B cell (primary cell): ENCODE measurements at regions not wholly inside any gene's neighbourhood (a gene's known extent, or its start where the extent isn't known, plus 50 kb on each side); places are given as distances from the start of the nearest gene placed in this dataset.

Source experiments
- ATAC-seq: fragments of 200-7000 bp; cut with Tn5 transposase; one replicate; pipeline ENCODE4 v1.10.0; 2021; ENCODE audit warnings: low read depth, mild to moderate bottlenecking, moderate number of reproducible peaks, moderate library complexity
- CTCF ChIA-PET: fragments of 350-600 bp; sonication (Branson Sonifier 250); formaldehyde crosslinking; loops from one replicate; lab custom pipeline; 2021; ENCODE audit warnings: antibody characterized with exemption, inconsistent platforms; lab: Charles Lee
- POLR2A ChIA-PET: fragments of 350-600 bp; sonication (Branson Sonifier 250); formaldehyde crosslinking; loops from one replicate; lab custom pipeline; 2021; ENCODE audit warnings: antibody characterized with exemption; lab: Charles Lee
- DNase-seq: peaks from one replicate; pipeline ENCODE4 v3.0.0; 2013
- H2AFZ ChIP-seq: 2 replicates; pipeline ENCODE4 v1.6.1; 2012; ENCODE audit warnings: mild to moderate bottlenecking, low read depth, low read length; ENCODE audit not compliant: insufficient read depth, poor library complexity, severe bottlenecking
- H3K27ac ChIP-seq, 2 donors: 1 replicate in 1 of 2; 2 replicates in 1 of 2; pipeline ENCODE4 v1.5.1; 2012 to 2013; ENCODE audit warnings: low read length in 2 of 2, mild to moderate bottlenecking in 2 of 2, moderate library complexity in 1 of 2
- H3K27me3 ChIP-seq, 4 experiments: fragments of 200-600 bp in 1 of 4; sonication (generic) in 1 of 4; replicated peaks in 1 of 4; 1 replicate in 2 of 4; 2 replicates in 2 of 4; pipeline versions ENCODE4 v1.6.1 to v1.7.0; 2013 to 2016; ENCODE audit warnings: low read length in 3 of 4, mild to moderate bottlenecking in 2 of 4, mixed read lengths in 1 of 4, moderate library complexity in 1 of 4; ENCODE audit not compliant: insufficient read depth in 4 of 4, control insufficient read depth in 3 of 4; ENCODE audit errors: control extremely low read depth in 1 of 4
- H3K36me3 ChIP-seq, 2 experiments: replicated peaks in 1 of 2; 1 replicate in 1 of 2; 2 replicates in 1 of 2; pipeline versions ENCODE4 v1.6.1 to v1.7.1; 2013; ENCODE audit warnings: low read length in 1 of 2; ENCODE audit not compliant: insufficient read depth in 2 of 2, control insufficient read depth in 1 of 2; ENCODE audit errors: control extremely low read depth in 1 of 2, extremely low read depth in 1 of 2
- H3K4me1 ChIP-seq, 2 donors: fragments of 200-600 bp in 1 of 2; sonication (generic) in 1 of 2; 1 replicate in 1 of 2; 2 replicates in 1 of 2; pipeline versions ENCODE4 v1.5.1 to v1.6.1; 2013 to 2017; ENCODE audit warnings: low read length in 2 of 2; ENCODE audit not compliant: control insufficient read depth in 2 of 2, insufficient read depth in 2 of 2
- H3K4me2 ChIP-seq: replicated peaks from 2 replicates; pipeline ENCODE3; 2012; ENCODE audit warnings: mild to moderate bottlenecking, low read depth, low read length; ENCODE audit not compliant: poor library complexity, severe bottlenecking
- H3K4me3 ChIP-seq, 5 experiments: fragments of 200-600 bp in 1 of 5; sonication (generic) in 1 of 5; 1 replicate in 3 of 5; 2 replicates in 2 of 5; pipeline versions ENCODE4 v1.5.1 to v1.7.0; 2011 to 2016; ENCODE audit warnings: low read length in 4 of 5, mild to moderate bottlenecking in 4 of 5, low read depth in 2 of 5, control low read depth in 1 of 5, moderate library complexity in 1 of 5; ENCODE audit not compliant: insufficient read depth in 1 of 5; ENCODE audit errors: control extremely low read depth in 1 of 5, extremely low read depth in 1 of 5
- H3K79me2 ChIP-seq: fragments of 200-600 bp; sonication (generic); one replicate; pipeline ENCODE4 v1.6.0; 2016; ENCODE audit warnings: low read length; ENCODE audit not compliant: control insufficient read depth, insufficient read depth
- H3K9ac ChIP-seq: fragments of 200-600 bp; sonication (generic); 2 replicates; pipeline ENCODE4 v1.6.1; 2017; ENCODE audit warnings: mild to moderate bottlenecking, low read length, moderate library complexity
- H3K9me3 ChIP-seq, 3 donors: one replicate each; pipeline versions ENCODE4 v1.6.1 to v1.7.1; 2013; ENCODE audit warnings: low read length in 2 of 3; ENCODE audit not compliant: control insufficient read depth in 2 of 3, insufficient read depth in 1 of 3; ENCODE audit errors: control extremely low read depth in 1 of 3
- H4K20me1 ChIP-seq: 2 replicates; pipeline ENCODE4 v1.6.0; 2012; ENCODE audit warnings: mild to moderate bottlenecking, low read length; ENCODE audit not compliant: insufficient read depth, control insufficient read depth, poor library complexity, severe bottlenecking
- H3K27ac Mint-ChIP-seq: one replicate; pipeline ENCODE4 v1.8.0; 2021; ENCODE audit warnings: mixed read lengths
- H3K27me3 Mint-ChIP-seq: one replicate; pipeline ENCODE4 v1.8.0; 2021; ENCODE audit warnings: mixed read lengths
- H3K4me1 Mint-ChIP-seq: one replicate; pipeline ENCODE4 v1.8.0; 2021; ENCODE audit warnings: mixed read lengths
- H3K4me3 Mint-ChIP-seq: one replicate; pipeline ENCODE4 v1.8.0; 2021; ENCODE audit warnings: mixed read lengths
- H3K9me3 Mint-ChIP-seq: one replicate; pipeline ENCODE4 v1.8.0; 2022; ENCODE audit warnings: mixed read lengths; ENCODE audit not compliant: insufficient read depth
- EZH2 ChIP-seq: IDR thresholded peaks from 2 replicates; pipeline ENCODE4 v1.6.1; 2012; ENCODE audit warnings: borderline replicate concordance, low read depth, mild to moderate bottlenecking, moderate library complexity, low read length; ENCODE audit not compliant: insufficient read depth, poor library complexity, severe bottlenecking
- WGBS: methylation state at CpG from one replicate; pipeline ENCODE4 v1.1.5; 2013; ENCODE audit warnings: missing lambda C conversion rate; ENCODE audit not compliant: insufficient coverage; 5-methylcytosine and 5-hydroxymethylcytosine counted together
- intact Hi-C: fragments of 100-400 bp; cut with micrococcal nuclease; formaldehyde crosslinking; loops from one replicate; pipeline ENCODE4 v1.10.0; 2022
- TF ChIP-seq, protein P1 (sequence below): fragments of 200-600 bp; IDR thresholded peaks from one replicate; pipeline ENCODE4 v1.8.0; 2022; ENCODE audit warnings: antibody characterized with exemption, mild to moderate bottlenecking

GRCh38 chr12:67483871-67484554, 164.5 kb upstream of the DYRK2 start:
- TF ChIP-seq, protein P1, sequence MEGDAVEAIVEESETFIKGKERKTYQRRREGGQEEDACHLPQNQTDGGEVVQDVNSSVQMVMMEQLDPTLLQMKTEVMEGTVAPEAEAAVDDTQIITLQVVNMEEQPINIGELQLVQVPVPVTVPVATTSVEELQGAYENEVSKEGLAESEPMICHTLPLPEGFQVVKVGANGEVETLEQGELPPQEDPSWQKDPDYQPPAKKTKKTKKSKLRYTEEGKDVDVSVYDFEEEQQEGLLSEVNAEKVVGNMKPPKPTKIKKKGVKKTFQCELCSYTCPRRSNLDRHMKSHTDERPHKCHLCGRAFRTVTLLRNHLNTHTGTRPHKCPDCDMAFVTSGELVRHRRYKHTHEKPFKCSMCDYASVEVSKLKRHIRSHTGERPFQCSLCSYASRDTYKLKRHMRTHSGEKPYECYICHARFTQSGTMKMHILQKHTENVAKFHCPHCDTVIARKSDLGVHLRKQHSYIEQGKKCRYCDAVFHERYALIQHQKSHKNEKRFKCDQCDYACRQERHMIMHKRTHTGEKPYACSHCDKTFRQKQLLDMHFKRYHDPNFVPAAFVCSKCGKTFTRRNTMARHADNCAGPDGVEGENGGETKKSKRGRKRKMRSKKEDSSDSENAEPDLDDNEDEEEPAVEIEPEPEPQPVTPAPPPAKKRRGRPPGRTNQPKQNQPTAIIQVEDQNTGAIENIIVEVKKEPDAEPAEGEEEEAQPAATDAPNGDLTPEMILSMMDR: no peak
- TF ChIP-seq EZH2: no peak
- Histone ChIP-seq H3K36me3 (no peaks in the 10 kb centered on the region), H2AFZ (no peak overlapping the region), H3K4me2 (peak overlapping the region; percentile 15), H3K79me2 (no peaks in the 10 kb centered on the region), H3K27ac (no peak overlapping the region), H3K4me1 (peaks cover 10 to 16% of the 10 kb centered on the region in 2 donors), H3K4me3 (no peak overlapping the region), H3K27me3 (peaks cover 0 to 2% (median 0%) of the 10 kb centered on the region in 4 experiments), H4K20me1 (no peaks in the 10 kb centered on the region), H3K9me3 (peaks cover 0 to 22% (median 21%) of the 10 kb centered on the region in 3 donors), H3K9ac (no peak overlapping the region)
- no peak overlapping the region for H3K4me3 Mint-ChIP-seq
- intact Hi-C loops: no loop called here
- WGBS: 60% methylated on average over 1 of the region's 3 CpGs
- CTCF ChIA-PET: interaction anchor here (1.0 to 1.2 kb wide), 2 partner anchors 301 to 459 kb away, joined by 3 to 4 read pairs; no protein-coding TSS in a partner anchor
- H3K4me1 Mint-ChIP-seq: peaks cover 22% of the 10 kb centered on the region
- H3K27ac Mint-ChIP-seq: peak overlapping the region; percentile 37
- H3K27me3 Mint-ChIP-seq: peaks cover under 1% of the 10 kb centered on the region
- POLR2A ChIA-PET: interaction anchor here (1.2 kb wide), 1 partner anchor 164 kb away, joined by 4 read pairs; the partner anchor contains the start of gene DYRK2
- DNase-seq (no peak), ATAC-seq (no peak)
- H3K9me3 Mint-ChIP-seq: peaks cover 5% of the 10 kb centered on the region

DNA sequence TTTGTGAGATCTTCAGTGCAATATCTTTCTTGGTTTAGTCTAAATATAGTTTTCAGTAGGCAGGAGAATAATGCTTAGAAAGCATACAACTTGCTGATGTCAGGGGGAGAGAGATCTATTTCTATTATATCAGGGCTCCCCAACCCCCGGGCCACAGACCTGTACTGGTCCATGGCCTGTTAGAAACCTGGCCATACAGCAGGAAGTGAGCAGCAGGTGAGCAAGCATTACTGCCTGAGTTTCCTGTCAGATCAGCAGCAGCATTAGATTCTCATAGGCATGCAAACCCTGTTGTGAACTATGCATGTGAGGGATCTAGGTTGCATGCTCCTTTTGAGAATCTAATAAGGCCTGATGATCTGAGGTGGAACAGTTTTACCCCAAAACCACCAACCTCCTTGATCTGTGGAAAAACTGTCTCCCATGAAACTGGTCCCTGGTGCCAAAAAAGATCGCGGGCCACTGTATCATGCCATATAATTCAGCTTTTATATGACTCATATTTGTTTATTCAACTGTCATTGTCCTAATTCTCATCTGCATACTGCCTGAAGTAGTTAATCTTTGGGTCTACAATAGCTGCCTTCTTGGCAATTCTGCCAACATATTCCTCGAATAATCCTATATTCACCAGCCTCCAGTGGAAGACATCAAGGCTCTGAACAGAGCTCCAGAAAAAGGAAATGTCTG, 163.6 kb upstream of the DYRK2 start:
- DNase-seq (no peak), ATAC-seq (no peak)
- no peak overlapping the region for H3K27ac ChIP-seq
- 67% methylated on average over 1 of the region's 4 CpGs for WGBS
- Mint-ChIP-seq H3K4me1 (peaks cover 22% of the 10 kb centered on the region), H3K27ac (no peak overlapping the region), H3K27me3 (peaks cover 7% of the 10 kb centered on the region), H3K9me3 (peaks cover 12% of the 10 kb centered on the region), H3K4me3 (no peak overlapping the region)
- H3K79me2 ChIP-seq: no peaks in the 10 kb centered on the region
- H3K9me3 ChIP-seq: peaks cover 0 to 30% (median 25%) of the 10 kb centered on the region in 3 donors
- ChIA-PET CTCF (no interaction called here), POLR2A (no interaction called here)
- no peaks in the 10 kb centered on the region for H4K20me1 ChIP-seq
- H3K4me3 ChIP-seq: no peak overlapping the region
- H3K27me3 ChIP-seq: peaks cover 0 to 2% (median 0%) of the 10 kb centered on the region in 4 experiments
- TF ChIP-seq, protein P1: no peak
- no peak for TF ChIP-seq EZH2
- H2AFZ ChIP-seq: no peak overlapping the region
- no peak overlapping the region for H3K4me2 ChIP-seq
- H3K36me3 ChIP-seq: no peaks in the 10 kb centered on the region
- peaks cover 10 to 16% of the 10 kb centered on the region in 2 donors for H3K4me1 ChIP-seq
- intact Hi-C loops: no loop called here
- no peak overlapping the region for H3K9ac ChIP-seq
